Loucy (cell line): ENCODE measurements at regions not wholly inside any gene's neighbourhood (a gene's known extent, or its start where the extent isn't known, plus 50 kb on each side); places are given as distances from the start of the nearest gene placed in this dataset.

Experiments
- CTCF ChIP-seq: fragments of 200-600 bp; sonication (generic); conservative IDR thresholded peaks from 2 replicates; pipeline ENCODE4 v1.5.1; 2014; ENCODE audit warnings: mild to moderate bottlenecking, antibody characterized with exemption, low read length
- EZH2phosphoT487 ChIP-seq: fragments of 200-600 bp; IDR thresholded peaks from 2 replicates; pipeline ENCODE4 v1.6.1; 2018; ENCODE audit warnings: antibody characterized with exemption, mild to moderate bottlenecking, moderate library complexity, borderline replicate concordance

- TF ChIP-seq CTCF (no peak), EZH2phosphoT487 (no peak)
Observed at GRCh38 chr16:63813862-63814261, 1308.0 kb downstream of the CDH11 start.
